H9 (cell line): ENCODE measurements at regions not wholly inside any gene's neighbourhood (a gene's known extent, or its start where the extent isn't known, plus 50 kb on each side); places are given as distances from the start of the nearest gene placed in this dataset.

Experiments used
- DNase-seq: peaks from one replicate; pipeline ENCODE4 v3.0.0-alpha.2; 2017
- H2AFZ ChIP-seq: one replicate; pipeline ENCODE4 v1.6.1; 2013; ENCODE audit warnings: mild to moderate bottlenecking, low read length, control low read depth, moderate library complexity
- H2AK5ac ChIP-seq: 2 replicates; pipeline ENCODE4 v1.6.1; 2013; ENCODE audit warnings: low read length, control low read depth, mixed read lengths; ENCODE audit not compliant: insufficient read length
- H2BK120ac ChIP-seq: one replicate; pipeline ENCODE4 v1.6.1; 2013; ENCODE audit warnings: low read depth, mild to moderate bottlenecking, low read length, control low read depth, inconsistent platforms; ENCODE audit not compliant: poor library complexity, severe bottlenecking
- H2BK12ac ChIP-seq: 2 replicates; pipeline ENCODE4 v1.6.1; 2013; ENCODE audit warnings: low read length, control low read depth, mixed read lengths, low read depth; ENCODE audit not compliant: insufficient read length
- H2BK15ac ChIP-seq: 2 replicates; pipeline ENCODE4 v1.6.1; 2013; ENCODE audit warnings: low read depth, low read length, control low read depth
- H2BK20ac ChIP-seq: one replicate; pipeline ENCODE4 v1.6.1; 2013; ENCODE audit warnings: low read depth, mild to moderate bottlenecking, low read length, control low read depth, inconsistent platforms; ENCODE audit not compliant: poor library complexity, severe bottlenecking
- H2BK5ac ChIP-seq: 2 replicates; pipeline ENCODE4 v1.6.1; 2013; ENCODE audit warnings: low read length, control low read depth, mixed read lengths; ENCODE audit not compliant: insufficient read length
- H3K14ac ChIP-seq: 2 replicates; pipeline ENCODE4 v1.6.1; 2013; ENCODE audit warnings: low read length, control low read depth; ENCODE audit not compliant: insufficient read depth
- H3K18ac ChIP-seq: 2 replicates; pipeline ENCODE4 v1.6.1; 2013; ENCODE audit warnings: low read depth, mild to moderate bottlenecking, mixed read lengths, low read length, control low read depth; ENCODE audit not compliant: insufficient read length
- H3K23ac ChIP-seq: 2 replicates; pipeline ENCODE4 v1.6.1; 2013; ENCODE audit warnings: low read length, control low read depth, mixed read lengths, low read depth; ENCODE audit not compliant: insufficient read length
- H3K23me2 ChIP-seq: 2 replicates; pipeline ENCODE4 v1.6.1; 2013; ENCODE audit warnings: low read depth, mild to moderate bottlenecking, mixed read lengths, low read length, control low read depth; ENCODE audit not compliant: insufficient read length, poor library complexity, severe bottlenecking
- H3K27ac ChIP-seq: 2 replicates; pipeline ENCODE4 v1.5.1; 2013; ENCODE audit warnings: low read length, control low read depth, mixed read lengths, low read depth; ENCODE audit not compliant: insufficient read length
- H3K27me3 ChIP-seq: 2 replicates; pipeline ENCODE4 v1.6.1; 2013; ENCODE audit warnings: low read length, control low read depth, inconsistent platforms; ENCODE audit not compliant: insufficient read depth
- H3K4ac ChIP-seq: 2 replicates; pipeline ENCODE4 v1.6.1; 2013; ENCODE audit warnings: low read depth, mild to moderate bottlenecking, control low read depth, inconsistent platforms, low read length, moderate library complexity
- H3K4me1 ChIP-seq: 2 replicates; pipeline ENCODE4 v1.6.1; 2013; ENCODE audit warnings: low read length, control low read depth, inconsistent platforms; ENCODE audit not compliant: insufficient read depth
- H3K4me2 ChIP-seq: 2 replicates; pipeline ENCODE4 v1.6.1; 2013; ENCODE audit warnings: low read length, control low read depth, mixed read lengths; ENCODE audit not compliant: insufficient read length, insufficient read depth
- H3K56ac ChIP-seq: 2 replicates; pipeline ENCODE4 v1.6.1; 2013; ENCODE audit warnings: low read depth, mild to moderate bottlenecking, mixed read lengths, low read length, control low read depth; ENCODE audit not compliant: insufficient read length
- H3K79me1 ChIP-seq: 2 replicates; pipeline ENCODE4 v1.6.1; 2013; ENCODE audit warnings: low read depth, mild to moderate bottlenecking, moderate library complexity, low read length, control low read depth, inconsistent platforms; ENCODE audit not compliant: insufficient read depth, poor library complexity, severe bottlenecking
- H3K79me2 ChIP-seq: 2 replicates; pipeline ENCODE4 v1.6.1; 2013; ENCODE audit warnings: low read length, control low read depth, inconsistent platforms; ENCODE audit not compliant: insufficient read depth
- H3K9ac ChIP-seq: 2 replicates; pipeline ENCODE4 v1.6.1; 2013; ENCODE audit warnings: low read length, control low read depth, mixed read lengths; ENCODE audit not compliant: insufficient read length; ENCODE audit errors: extremely low read depth
- H3K9me3 ChIP-seq: one replicate; pipeline ENCODE4 v1.6.1; 2013; ENCODE audit warnings: low read depth, low read length, inconsistent platforms; ENCODE audit not compliant: control insufficient read depth
- H3T11ph ChIP-seq: one replicate; pipeline ENCODE4 v1.6.1; 2013; ENCODE audit warnings: mild to moderate bottlenecking, low read length, control low read depth, inconsistent platforms
- H4K20me1 ChIP-seq: one replicate; pipeline ENCODE4 v1.6.1; 2013; ENCODE audit not compliant: control insufficient read depth, insufficient read length, insufficient read depth
- H4K5ac ChIP-seq: 2 replicates; pipeline ENCODE4 v1.6.1; 2013; ENCODE audit warnings: low read depth, mild to moderate bottlenecking, mixed read lengths, low read length, control low read depth; ENCODE audit not compliant: insufficient read length
- H4K8ac ChIP-seq: replicated peaks from 2 replicates; pipeline ENCODE4 v1.6.1; 2013; ENCODE audit warnings: low read length, control low read depth, mixed read lengths, low read depth; ENCODE audit not compliant: insufficient read length
- H4K91ac ChIP-seq: 2 replicates; pipeline ENCODE4 v1.6.1; 2013; ENCODE audit warnings: low read depth, mild to moderate bottlenecking, moderate library complexity, mixed read lengths, low read length, control low read depth; ENCODE audit not compliant: insufficient read length
- H3K27ac Mint-ChIP-seq, 3 experiments: 2 replicates in 2 of 3; 3 replicates in 1 of 3; pipeline ENCODE4 v1.8.0; 2020 to 2021; ENCODE audit warnings: mixed read lengths in 3 of 3, mild to moderate bottlenecking in 1 of 3, moderate library complexity in 1 of 3
- H3K27me3 Mint-ChIP-seq: 2 replicates; pipeline ENCODE4 v1.8.0; 2021; ENCODE audit warnings: low read depth, mild to moderate bottlenecking, moderate library complexity, mixed read lengths
- H3K36me3 Mint-ChIP-seq, 3 experiments: 2 replicates in 2 of 3; 3 replicates in 1 of 3; pipeline ENCODE4 v1.8.0; 2020 to 2021; ENCODE audit warnings: low read depth in 3 of 3, mixed read lengths in 3 of 3; ENCODE audit not compliant: insufficient read depth in 1 of 3
- H3K4me1 Mint-ChIP-seq, 2 experiments: 2 replicates each; pipeline ENCODE4 v1.8.0; 2020; ENCODE audit warnings: mixed read lengths in 2 of 2
- H3K4me3 Mint-ChIP-seq, 2 experiments: 2 replicates in 1 of 2; 3 replicates in 1 of 2; pipeline ENCODE4 v1.8.0; 2020 to 2021; ENCODE audit warnings: mild to moderate bottlenecking in 2 of 2, mixed read lengths in 2 of 2, moderate library complexity in 1 of 2
- H3K9me3 Mint-ChIP-seq, 2 experiments: 2 replicates in 1 of 2; 3 replicates in 1 of 2; pipeline ENCODE4 v1.8.0; 2020; ENCODE audit warnings: mild to moderate bottlenecking in 2 of 2, mixed read lengths in 2 of 2, moderate library complexity in 1 of 2
- CTCF ChIP-seq: fragments of 200-600 bp; sonication (generic); conservative IDR thresholded peaks from 3 replicates; pipeline ENCODE4 v1.8.0; 2021; ENCODE audit warnings: antibody characterized with exemption, mild to moderate bottlenecking
- WGBS: extraction: QIAGEN DNeasy Blood & Tissue Kit; methylation state at CpG from one replicate; pipeline ENCODE4 v1.1.7; 2013; ENCODE audit warnings: missing lambda C conversion rate, low lambda C conversion rate, mixed read lengths; ENCODE audit not compliant: insufficient read length; ENCODE audit errors: extremely low coverage; 5-methylcytosine and 5-hydroxymethylcytosine counted together

GRCh38 chr5:17019324-17019723 lies 83.2 kb upstream of the MYO10 start:
- WGBS = no CpG with 5 or more reads among the region's 6 CpGs
- DNase-seq = no peak
- Histone ChIP-seq H2BK12ac (no peak overlapping the region), H3K18ac (no peak overlapping the region), H3K9ac (no peak overlapping the region), H3K14ac (no peak overlapping the region), H3K23ac (no peak overlapping the region), H2BK15ac (no peak overlapping the region), H3K79me1 (no peaks in the 10 kb centered on the region), H3K79me2 (no peaks in the 10 kb centered on the region), H3K27ac (no peak overlapping the region), H2BK120ac (no peak overlapping the region), H2AFZ (no peak overlapping the region), H3K4me1 (no peaks in the 10 kb centered on the region), H4K91ac (no peak overlapping the region), H4K20me1 (no peaks in the 10 kb centered on the region), H4K5ac (no peak overlapping the region), H3K56ac (no peak overlapping the region), H3K9me3 (no peaks in the 10 kb centered on the region), H2BK5ac (no peak overlapping the region), H3K27me3 (no peaks in the 10 kb centered on the region), H4K8ac (no peak overlapping the region), H3T11ph (no peak overlapping the region), H2AK5ac (no peak overlapping the region), H3K4me2 (no peak overlapping the region), H3K23me2 (no peaks in the 10 kb centered on the region), H3K4ac (no peak overlapping the region), H2BK20ac (no peak overlapping the region)
- no peaks in the 10 kb centered on the region for H3K27me3 Mint-ChIP-seq
- TF ChIP-seq CTCF = no peak
- H3K27ac Mint-ChIP-seq = no peak overlapping the region
- no peaks in the 10 kb centered on the region for H3K9me3 Mint-ChIP-seq
- no peak overlapping the region for H3K4me3 Mint-ChIP-seq
- peaks cover 0 to 2% of the 10 kb centered on the region in 2 experiments; a peak in 1 of 4 replicates for H3K4me1 Mint-ChIP-seq
- H3K36me3 Mint-ChIP-seq = no peaks in the 10 kb centered on the region
